Adrenal gland (tissue), 9 donors: ENCODE measurements at regions not wholly inside any gene's neighbourhood (a gene's known extent, or its start where the extent isn't known, plus 50 kb on each side); places are given as distances from the start of the nearest gene placed in this dataset.

ENCODE experiments used
- DNase-seq, 7 donors: peaks; one replicate each; pipeline ENCODE4 v3.0.0-alpha.2; 2019 to 2020
- H3K27ac ChIP-seq, 5 donors: fragments of 200-600 bp; sonication (generic) in 4 of 5; 1 replicate in 3 of 5; 2 replicates in 2 of 5; pipeline versions ENCODE4 v1.5.1 to v1.8.0; 2016 to 2020; ENCODE audit warnings: mild to moderate bottlenecking in 1 of 5
- H3K27me3 ChIP-seq: fragments of 200-600 bp; 2 replicates; pipeline ENCODE4 v1.8.0; 2021
- H3K36me3 ChIP-seq, 2 donors: fragments of 200-600 bp; replicated peaks in 1 of 2; 1 replicate in 1 of 2; 2 replicates in 1 of 2; pipeline versions ENCODE4 v1.5.1 to v1.8.0; 2018 to 2022
- H3K4me1 ChIP-seq, 2 donors: fragments of 200-600 bp; replicated peaks in 1 of 2; 1 replicate in 1 of 2; 2 replicates in 1 of 2; pipeline versions ENCODE4 v1.5.1 to v1.8.0; 2018 to 2021
- H3K4me3 ChIP-seq, 4 donors: fragments of 200-600 bp; sonication (generic) in 3 of 4; one replicate each; pipeline ENCODE4 v1.5.1; 2016 to 2018
- H3K9me3 ChIP-seq, 3 donors: fragments of 200-600 bp; sonication (generic) in 1 of 3; replicated peaks in 1 of 3; 1 replicate in 2 of 3; 2 replicates in 1 of 3; pipeline versions ENCODE4 v1.5.1 to v1.8.0; 2016 to 2021
- POLR2A ChIP-seq, 2 donors: fragments of 450-650 bp; IDR thresholded peaks; one replicate each; pipeline ENCODE4 v1.6.1; 2017; ENCODE audit warnings: antibody characterized with exemption in 2 of 2, mild to moderate bottlenecking in 2 of 2, moderate library complexity in 1 of 2
- whole genome bisulfite sequencing, 4 donors: extraction: QIAGEN DNeasy Blood & Tissue Kit in 2 of 4; methylation state at CpG; one replicate each; pipeline versions ENCODE4 v1.1.5 to v1.1.7; 2013 to 2017; 5-methylcytosine and 5-hydroxymethylcytosine counted together
- intact Hi-C, 2 donors: fragments of 100-400 bp; cut with DNase I; formaldehyde crosslinking; loops; one replicate each; pipeline versions ENCODE4 v1.14.1 to v1.15.0; 2022 to 2023
- TF ChIP-seq, protein P1 (sequence below), 6 experiments: fragments of 450-650 bp in 4 of 6; fragments of 200-600 bp in 2 of 6; sonication (generic) in 1 of 6; IDR thresholded peaks; 1 replicate in 5 of 6; 2 replicates in 1 of 6; pipeline versions ENCODE4 v1.5.1 to v1.8.0; 2016 to 2021; ENCODE audit warnings: antibody characterized with exemption in 6 of 6, mild to moderate bottlenecking in 2 of 6, moderate library complexity in 1 of 6
- donor health status: healthy with polysubstance abuse.
- donor health status: Bipolar disorder and iron deficiency.
- donor health status: DM: yes; HTN: yes; CAD: no.
- donor health status: DM: no; HTN: no; CAD: no.
- donor health status: DM: no; HTN: no; CAD: no.

DNA sequence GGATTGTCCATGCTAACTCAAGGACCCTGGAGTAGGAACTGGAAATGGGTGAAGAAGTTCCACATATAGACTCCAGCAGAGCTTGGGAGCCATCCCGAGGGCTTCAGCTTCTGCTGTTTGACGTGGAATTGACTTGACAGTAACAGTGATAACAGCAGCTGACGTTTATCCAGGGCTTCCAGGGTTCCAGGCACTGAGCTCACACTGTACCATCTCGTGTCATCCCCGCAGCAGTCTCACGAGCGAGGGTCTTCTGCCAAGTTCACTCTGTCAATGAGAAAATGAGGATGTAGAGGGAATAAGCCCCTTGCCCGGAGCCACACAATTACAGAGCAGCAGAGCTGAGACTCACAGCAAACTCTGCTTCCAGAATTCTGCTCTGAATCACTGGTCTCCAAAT is 447.7 kb downstream of the SIPA1L2 start:
- no peak for DNase-seq
- no peak overlapping the region for H3K27ac ChIP-seq
- H3K9me3 ChIP-seq, result no peaks in the 10 kb centered on the region
- no peaks in the 10 kb centered on the region for H3K27me3 ChIP-seq
- intact Hi-C loops, result no loop called here
- WGBS, 4 donors, result 85 to 92% (median 86%) methylated on average over 4 to 8 of the region's 8 CpGs
- H3K36me3 ChIP-seq, result no peaks in the 10 kb centered on the region
- no peaks in the 10 kb centered on the region for H3K4me1 ChIP-seq
- H3K4me3 ChIP-seq, result no peak overlapping the region
- TF ChIP-seq, protein P1, sequence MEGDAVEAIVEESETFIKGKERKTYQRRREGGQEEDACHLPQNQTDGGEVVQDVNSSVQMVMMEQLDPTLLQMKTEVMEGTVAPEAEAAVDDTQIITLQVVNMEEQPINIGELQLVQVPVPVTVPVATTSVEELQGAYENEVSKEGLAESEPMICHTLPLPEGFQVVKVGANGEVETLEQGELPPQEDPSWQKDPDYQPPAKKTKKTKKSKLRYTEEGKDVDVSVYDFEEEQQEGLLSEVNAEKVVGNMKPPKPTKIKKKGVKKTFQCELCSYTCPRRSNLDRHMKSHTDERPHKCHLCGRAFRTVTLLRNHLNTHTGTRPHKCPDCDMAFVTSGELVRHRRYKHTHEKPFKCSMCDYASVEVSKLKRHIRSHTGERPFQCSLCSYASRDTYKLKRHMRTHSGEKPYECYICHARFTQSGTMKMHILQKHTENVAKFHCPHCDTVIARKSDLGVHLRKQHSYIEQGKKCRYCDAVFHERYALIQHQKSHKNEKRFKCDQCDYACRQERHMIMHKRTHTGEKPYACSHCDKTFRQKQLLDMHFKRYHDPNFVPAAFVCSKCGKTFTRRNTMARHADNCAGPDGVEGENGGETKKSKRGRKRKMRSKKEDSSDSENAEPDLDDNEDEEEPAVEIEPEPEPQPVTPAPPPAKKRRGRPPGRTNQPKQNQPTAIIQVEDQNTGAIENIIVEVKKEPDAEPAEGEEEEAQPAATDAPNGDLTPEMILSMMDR (IDR thresholded peaks at IDR 0.05), result no peak
- TF ChIP-seq POLR2A (IDR thresholded peaks at IDR 0.05), result no peak

GRCh38 chr1:232180779-232181136 is 449.2 kb downstream of the SIPA1L2 start:
- Histone ChIP-seq H3K36me3 (no peaks in the 10 kb centered on the region), H3K9me3 (no peaks in the 10 kb centered on the region), H3K4me1 (no peaks in the 10 kb centered on the region), H3K4me3 (no peak overlapping the region), H3K27ac (no peak overlapping the region), H3K27me3 (no peaks in the 10 kb centered on the region)
- DNase-seq, result no peak
- TF ChIP-seq, protein P1 (IDR thresholded peaks at IDR 0.05), result no peak
- TF ChIP-seq POLR2A (IDR thresholded peaks at IDR 0.05), result no peak
- WGBS, 4 donors, result 88 to 92% (median 90%) methylated on average over 3 of the region's 3 CpGs
- intact Hi-C loops, result no loop called here

GRCh38 chr1:232179896-232180778 is 449.8 kb downstream of the SIPA1L2 start:
- intact Hi-C loops, result no loop called here
- no peaks in the 10 kb centered on the region for H3K36me3 ChIP-seq
- no peaks in the 10 kb centered on the region for H3K4me1 ChIP-seq
- DNase-seq, result no peak
- H3K9me3 ChIP-seq, result no peaks in the 10 kb centered on the region
- H3K27me3 ChIP-seq, result no peaks in the 10 kb centered on the region
- no peak overlapping the region for H3K27ac ChIP-seq
- WGBS, 4 donors, result 63 to 67% (median 67%) methylated on average over 7 to 10 of the region's 10 CpGs
- TF ChIP-seq POLR2A (IDR thresholded peaks at IDR 0.05), result no peak
- TF ChIP-seq, protein P1 (IDR thresholded peaks at IDR 0.05), result no peak
- no peak overlapping the region for H3K4me3 ChIP-seq

GRCh38 chr1:232178191-232178590 is 451.7 kb downstream of the SIPA1L2 start:
- Histone ChIP-seq H3K36me3 (no peaks in the 10 kb centered on the region), H3K27ac (no peak overlapping the region), H3K27me3 (no peaks in the 10 kb centered on the region), H3K4me1 (no peaks in the 10 kb centered on the region), H3K4me3 (no peak overlapping the region), H3K9me3 (no peaks in the 10 kb centered on the region)
- TF ChIP-seq, protein P1 (IDR thresholded peaks at IDR 0.05), result no peak
- no peak for TF ChIP-seq POLR2A (IDR thresholded peaks at IDR 0.05)
- DNase-seq, result no peak
- WGBS, 4 donors, result 71 to 93% (median 88%) methylated on average over 2 of the region's 2 CpGs
- intact Hi-C loops, result no loop called here
